Mesothelial cell of epicardium (in vitro differentiated cells): ENCODE measurements at regions not wholly inside any gene's neighbourhood (a gene's known extent, or its start where the extent isn't known, plus 50 kb on each side); places are given as distances from the start of the nearest gene placed in this dataset.

Source experiments
- DNase-seq, 2 experiments: peaks; one replicate each; pipeline ENCODE4 v3.0.0; 2021; ENCODE audit warnings: low spot score in 2 of 2; ENCODE audit not compliant: unreplicated experiment in 2 of 2
- H3K27ac Mint-ChIP-seq: 2 replicates; pipeline ENCODE4 v1.8.0; 2021; ENCODE audit warnings: mixed read lengths
- H3K27me3 Mint-ChIP-seq: 2 replicates; pipeline ENCODE4 v1.8.0; 2021; ENCODE audit warnings: low read depth, mixed read lengths
- H3K36me3 Mint-ChIP-seq: 2 replicates; pipeline ENCODE4 v1.8.0; 2021; ENCODE audit warnings: mixed read lengths
- H3K4me1 Mint-ChIP-seq: 2 replicates; pipeline ENCODE4 v1.8.0; 2021; ENCODE audit warnings: mixed read lengths
- H3K4me3 Mint-ChIP-seq: 2 replicates; pipeline ENCODE4 v1.8.0; 2021; ENCODE audit warnings: mild to moderate bottlenecking, moderate library complexity, mixed read lengths
- H3K9me3 Mint-ChIP-seq: 2 replicates; pipeline ENCODE4 v1.8.0; 2021; ENCODE audit warnings: mixed read lengths
- TF ChIP-seq, protein P1 (sequence below): fragments of 200-600 bp; sonication (generic); IDR thresholded peaks from one replicate; pipeline ENCODE4 v1.5.0; 2021; ENCODE audit warnings: antibody characterized with exemption; ENCODE audit not compliant: unreplicated experiment

DNA sequence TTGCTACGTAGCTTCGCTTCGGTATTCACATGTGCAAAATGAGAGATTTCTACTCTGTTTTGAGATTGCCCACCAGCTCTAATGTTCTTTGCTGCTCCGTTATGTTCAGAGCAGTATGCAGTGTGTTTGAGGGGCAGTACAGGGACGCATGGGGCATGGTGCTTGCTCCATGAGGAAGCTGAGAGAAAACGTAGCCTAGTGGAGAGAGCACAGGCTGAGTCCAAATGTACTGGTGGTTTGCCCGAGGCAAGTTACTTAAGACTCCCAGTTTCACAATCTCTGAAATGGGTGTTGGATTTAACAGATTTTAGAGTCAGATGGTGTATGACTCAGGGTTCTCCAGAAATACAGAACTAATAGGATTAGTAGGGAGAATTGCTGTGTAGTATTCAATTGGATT, 310.5 kb downstream of the ETNK1 start:
- DNase-seq: no peak
- Mint-ChIP-seq H3K9me3 (peaks cover 5% of the 10 kb centered on the region), H3K4me3 (no peak overlapping the region), H3K4me1 (no peaks in the 10 kb centered on the region), H3K36me3 (no peaks in the 10 kb centered on the region), H3K27me3 (no peaks in the 10 kb centered on the region), H3K27ac (no peak overlapping the region)
- TF ChIP-seq, protein P1, sequence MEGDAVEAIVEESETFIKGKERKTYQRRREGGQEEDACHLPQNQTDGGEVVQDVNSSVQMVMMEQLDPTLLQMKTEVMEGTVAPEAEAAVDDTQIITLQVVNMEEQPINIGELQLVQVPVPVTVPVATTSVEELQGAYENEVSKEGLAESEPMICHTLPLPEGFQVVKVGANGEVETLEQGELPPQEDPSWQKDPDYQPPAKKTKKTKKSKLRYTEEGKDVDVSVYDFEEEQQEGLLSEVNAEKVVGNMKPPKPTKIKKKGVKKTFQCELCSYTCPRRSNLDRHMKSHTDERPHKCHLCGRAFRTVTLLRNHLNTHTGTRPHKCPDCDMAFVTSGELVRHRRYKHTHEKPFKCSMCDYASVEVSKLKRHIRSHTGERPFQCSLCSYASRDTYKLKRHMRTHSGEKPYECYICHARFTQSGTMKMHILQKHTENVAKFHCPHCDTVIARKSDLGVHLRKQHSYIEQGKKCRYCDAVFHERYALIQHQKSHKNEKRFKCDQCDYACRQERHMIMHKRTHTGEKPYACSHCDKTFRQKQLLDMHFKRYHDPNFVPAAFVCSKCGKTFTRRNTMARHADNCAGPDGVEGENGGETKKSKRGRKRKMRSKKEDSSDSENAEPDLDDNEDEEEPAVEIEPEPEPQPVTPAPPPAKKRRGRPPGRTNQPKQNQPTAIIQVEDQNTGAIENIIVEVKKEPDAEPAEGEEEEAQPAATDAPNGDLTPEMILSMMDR: no peak

DNA sequence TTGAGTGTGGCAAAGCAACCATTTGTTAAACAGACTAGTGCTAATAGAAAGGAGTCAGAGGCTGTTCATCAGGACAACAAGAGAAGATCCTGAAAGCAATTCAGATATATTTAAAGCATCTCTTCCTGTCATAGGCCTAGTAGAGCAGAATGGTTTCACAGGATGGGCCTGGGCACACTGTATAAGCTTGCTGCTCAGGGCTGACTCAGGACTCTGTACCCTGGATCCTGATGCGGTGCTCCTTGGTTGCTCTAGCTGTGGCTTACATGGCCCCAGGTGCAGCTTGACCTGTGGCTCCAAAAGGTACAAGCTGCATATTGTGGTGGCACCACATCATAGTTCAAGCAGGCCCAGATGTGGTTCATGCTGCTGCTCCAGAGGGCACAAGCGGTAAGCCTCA, 313.4 kb downstream of the ETNK1 start:
- Mint-ChIP-seq H3K9me3 (peaks cover 17% of the 10 kb centered on the region), H3K4me1 (no peaks in the 10 kb centered on the region), H3K4me3 (no peak overlapping the region), H3K27ac (no peak overlapping the region), H3K27me3 (no peaks in the 10 kb centered on the region), H3K36me3 (no peaks in the 10 kb centered on the region)
- DNase-seq: no peak
- TF ChIP-seq, protein P1: no peak

DNA sequence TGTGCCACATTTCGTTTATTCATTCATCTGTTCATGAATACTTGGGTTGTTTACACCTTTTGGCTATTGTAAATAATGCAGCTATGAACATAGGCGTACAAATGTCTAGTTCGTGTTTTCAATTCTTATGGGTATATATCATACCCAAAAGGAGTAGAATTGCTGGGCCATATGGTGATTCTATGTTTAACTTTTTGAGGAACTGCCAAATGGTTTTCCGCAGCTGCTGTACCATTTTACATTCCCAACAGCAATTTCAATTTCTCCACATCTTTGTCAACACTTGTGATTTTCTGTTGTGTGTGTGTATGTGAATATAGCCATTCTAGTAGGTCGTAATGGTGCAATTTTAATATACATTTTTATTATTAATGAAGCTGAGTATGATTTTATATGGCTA, 326.2 kb downstream of the ETNK1 start:
- TF ChIP-seq, protein P1: no peak
- Mint-ChIP-seq H3K27me3 (no peaks in the 10 kb centered on the region), H3K4me1 (no peaks in the 10 kb centered on the region), H3K4me3 (no peak overlapping the region), H3K27ac (no peak overlapping the region), H3K9me3 (no peaks in the 10 kb centered on the region), H3K36me3 (no peaks in the 10 kb centered on the region)
- no peak for DNase-seq

DNA sequence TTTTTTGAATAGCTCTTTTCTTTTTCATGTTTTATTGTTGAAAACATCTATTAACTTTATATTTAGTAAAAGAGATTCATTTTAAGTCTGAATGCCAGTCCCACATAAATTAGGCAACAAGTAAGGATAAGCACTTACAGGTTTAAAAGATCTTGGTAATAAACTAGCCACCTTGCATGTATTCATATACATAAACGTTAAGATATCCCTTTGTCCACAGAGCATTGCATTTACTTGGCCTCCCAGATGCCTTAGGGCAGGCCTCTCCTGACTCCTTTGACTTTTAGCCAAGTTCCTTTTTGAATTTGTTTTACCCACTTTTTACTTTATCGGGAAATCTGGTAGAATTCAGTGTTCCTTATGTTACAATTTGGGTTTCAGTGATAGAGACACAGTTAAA, 331.7 kb downstream of the ETNK1 start:
- Mint-ChIP-seq H3K4me1 (no peaks in the 10 kb centered on the region), H3K27ac (no peak overlapping the region), H3K36me3 (no peaks in the 10 kb centered on the region), H3K27me3 (peaks cover 1% of the 10 kb centered on the region), H3K9me3 (no peaks in the 10 kb centered on the region), H3K4me3 (no peak overlapping the region)
- TF ChIP-seq, protein P1: no peak
- DNase-seq: no peak

DNA sequence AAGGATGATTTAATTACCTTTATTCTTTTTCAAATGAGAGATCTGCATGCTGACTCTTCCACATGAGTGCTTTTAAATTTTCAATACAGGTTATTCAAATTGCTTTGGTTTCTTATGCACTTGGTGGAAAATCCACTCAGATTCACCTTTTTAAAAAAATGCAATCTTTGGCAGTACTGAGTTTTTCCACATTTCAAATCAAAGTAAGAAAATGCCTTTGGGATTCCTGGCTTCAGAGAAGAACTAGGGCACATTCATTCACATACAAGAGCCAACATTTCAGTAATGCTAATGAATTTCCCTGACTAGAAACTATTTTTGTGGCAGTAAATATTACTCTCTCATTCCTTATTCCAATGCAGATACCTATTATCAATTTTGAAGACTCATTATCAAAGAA, 342.2 kb downstream of the ETNK1 start:
- Mint-ChIP-seq H3K27ac (no peak overlapping the region), H3K9me3 (no peaks in the 10 kb centered on the region), H3K27me3 (peaks cover 15% of the 10 kb centered on the region), H3K4me1 (peaks cover 10% of the 10 kb centered on the region), H3K4me3 (no peak overlapping the region), H3K36me3 (no peaks in the 10 kb centered on the region)
- no peak for DNase-seq
- TF ChIP-seq, protein P1: no peak

DNA sequence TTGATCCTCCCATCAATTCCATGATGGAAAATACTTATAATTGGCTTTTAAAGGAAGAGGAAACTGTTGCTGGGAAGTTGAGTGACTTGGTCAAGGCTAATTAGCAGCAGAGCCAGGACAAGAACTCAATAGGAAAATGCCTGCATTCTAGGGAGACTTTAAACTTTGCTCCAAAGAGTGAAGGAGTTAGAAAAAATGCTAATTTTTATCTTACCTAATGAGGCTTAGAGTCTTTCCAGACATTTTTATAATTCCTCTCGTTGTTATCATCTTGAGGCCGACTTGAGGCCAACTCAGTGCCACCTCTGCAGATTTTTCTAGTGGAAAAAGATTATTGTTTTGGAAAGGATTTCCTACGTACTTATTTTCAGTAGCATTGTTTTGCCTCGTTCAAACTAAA, 344.6 kb downstream of the ETNK1 start:
- peaks cover 10% of the 10 kb centered on the region for H3K4me1 Mint-ChIP-seq
- DNase-seq: no peak
- TF ChIP-seq, protein P1: no peak
- H3K4me3 Mint-ChIP-seq: no peak overlapping the region
- H3K36me3 Mint-ChIP-seq: no peaks in the 10 kb centered on the region
- H3K27me3 Mint-ChIP-seq: peaks cover 13% of the 10 kb centered on the region
- no peak overlapping the region for H3K27ac Mint-ChIP-seq
- H3K9me3 Mint-ChIP-seq: peaks cover 4% of the 10 kb centered on the region
